HS-27A (cell line): ENCODE measurements at regions not wholly inside any gene's neighbourhood (a gene's known extent, or its start where the extent isn't known, plus 50 kb on each side); places are given as distances from the start of the nearest gene placed in this dataset.
"Not testable (repeated sequence)": the region's sequence is repeated elsewhere in the genome, so short reads cannot be mapped to it uniquely, and the experiment has no call there.

Experiments used
- DNase-seq: peaks from one replicate; pipeline ENCODE4 v3.0.0-alpha.2; 2012; ENCODE audit warnings: low read depth, missing footprints

DNA sequence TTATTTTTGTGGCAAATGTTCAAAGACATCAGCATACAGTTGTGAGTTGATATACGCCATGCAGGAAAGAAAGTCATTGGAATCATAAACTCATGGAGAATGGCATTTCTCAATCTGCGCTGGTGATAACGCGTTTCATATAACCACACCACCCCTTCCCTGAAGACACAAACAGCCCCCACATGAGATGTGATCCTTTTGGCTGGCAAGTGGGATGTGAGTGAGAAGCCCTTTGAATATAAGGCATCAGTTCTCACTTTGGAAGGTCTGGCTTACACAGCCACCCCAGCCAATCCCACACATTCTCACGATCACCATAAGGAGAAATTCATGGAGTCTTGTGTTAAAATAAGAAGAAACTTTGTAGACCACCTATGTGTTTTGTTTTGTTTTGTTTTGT is 725.0 kb downstream of the PRELID2 start:
- no peak for DNase-seq

DNA sequence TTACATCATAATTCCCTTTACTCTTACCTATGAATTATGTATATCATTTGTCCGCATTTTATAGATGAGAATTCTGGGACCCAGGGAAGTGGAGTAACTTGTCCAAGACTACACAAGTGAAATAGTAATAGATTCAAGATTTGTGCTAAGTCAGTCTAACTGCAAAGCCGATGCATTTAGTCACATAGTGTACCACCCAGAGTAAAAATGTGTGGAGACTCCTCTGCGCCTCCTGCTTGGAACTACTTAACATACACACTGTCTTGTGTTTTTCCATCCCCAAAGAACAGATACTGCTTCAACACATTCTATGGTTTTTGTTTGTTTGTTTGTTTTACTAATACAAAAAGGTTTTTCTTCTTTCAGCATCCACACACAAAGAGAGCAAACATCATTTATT is 729.8 kb downstream of the PRELID2 start:
- DNase-seq = no peak

- DNase-seq = no peak
Measured at GRCh38 chr5:145104106-145104505, 731.0 kb downstream of the PRELID2 start.

DNA sequence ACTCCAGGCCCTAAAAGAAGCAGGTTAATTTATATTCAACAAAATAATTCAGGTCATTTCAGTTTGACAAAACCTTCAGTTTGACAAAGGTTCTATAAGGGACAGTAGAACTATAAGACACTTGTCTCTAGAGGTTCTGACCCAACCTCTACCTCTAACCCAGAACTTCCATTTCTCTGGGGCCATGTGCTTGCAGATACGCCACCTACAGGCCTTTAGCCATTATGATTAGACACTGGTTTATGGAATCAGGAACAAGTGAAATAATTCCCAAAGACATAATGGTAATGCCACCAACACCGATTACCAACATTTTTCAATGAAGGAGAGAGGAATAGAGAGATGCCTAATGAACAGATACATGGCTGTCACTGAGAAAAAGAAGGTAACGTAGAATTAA is 733.9 kb downstream of the PRELID2 start:
- DNase-seq = no peak

- DNase-seq = no peak
Measured at GRCh38 chr5:145090115-145090514, 745.0 kb downstream of the PRELID2 start.

DNA sequence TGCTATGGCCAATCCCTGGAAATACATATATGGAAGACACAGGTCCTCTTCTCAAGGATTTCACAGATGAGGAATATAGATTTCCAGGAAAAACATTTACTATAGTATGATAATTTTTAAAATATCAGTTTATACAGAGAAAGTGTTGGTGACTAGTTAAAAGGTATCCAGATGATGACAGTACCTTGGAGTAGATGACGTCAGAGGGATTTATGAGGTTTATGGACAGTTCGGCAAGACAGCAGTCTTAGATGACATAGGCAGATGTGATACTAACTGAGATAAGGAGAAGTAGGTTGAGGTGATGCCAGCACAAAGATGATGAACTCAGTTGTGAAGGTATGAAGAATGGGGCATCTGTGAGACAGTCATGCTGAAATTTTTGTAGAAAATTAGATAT is 750.3 kb downstream of the PRELID2 start:
- DNase-seq = no peak

DNA sequence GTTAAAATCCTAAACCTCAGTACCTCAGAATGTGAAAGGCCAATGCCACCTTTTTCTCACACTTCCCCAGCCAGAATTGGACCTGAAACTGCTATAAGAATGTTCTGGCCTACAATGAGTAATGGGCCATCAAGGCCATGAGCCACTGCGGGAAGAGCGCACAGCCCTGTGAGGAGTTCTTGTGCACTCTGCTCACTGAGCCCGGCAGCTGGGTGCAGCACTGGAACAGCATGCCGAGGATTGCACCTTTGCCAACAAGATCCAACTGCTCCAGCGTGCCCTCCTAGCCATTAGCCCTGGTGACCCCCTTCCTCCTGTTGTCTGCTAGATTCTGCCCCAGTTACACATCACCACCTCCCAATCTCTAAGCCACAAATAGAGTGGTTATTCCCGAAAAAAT is 758.1 kb downstream of the PRELID2 start:
- no peak for DNase-seq

- DNase-seq = no peak
Measured at GRCh38 chr5:145076040-145076439, 759.1 kb downstream of the PRELID2 start.

- no peak for DNase-seq
Measured at GRCh38 chr5:145072889-145073288, 762.3 kb downstream of the PRELID2 start.

GRCh38 chr5:145068721-145069120 is 766.4 kb downstream of the PRELID2 start:
- DNase-seq = no peak

- DNase-seq = no peak
Measured at GRCh38 chr5:145062280-145063062, 772.7 kb downstream of the PRELID2 start.

- no peak for DNase-seq
Measured at GRCh38 chr5:145056800-145057199, 778.3 kb downstream of the PRELID2 start.

DNA sequence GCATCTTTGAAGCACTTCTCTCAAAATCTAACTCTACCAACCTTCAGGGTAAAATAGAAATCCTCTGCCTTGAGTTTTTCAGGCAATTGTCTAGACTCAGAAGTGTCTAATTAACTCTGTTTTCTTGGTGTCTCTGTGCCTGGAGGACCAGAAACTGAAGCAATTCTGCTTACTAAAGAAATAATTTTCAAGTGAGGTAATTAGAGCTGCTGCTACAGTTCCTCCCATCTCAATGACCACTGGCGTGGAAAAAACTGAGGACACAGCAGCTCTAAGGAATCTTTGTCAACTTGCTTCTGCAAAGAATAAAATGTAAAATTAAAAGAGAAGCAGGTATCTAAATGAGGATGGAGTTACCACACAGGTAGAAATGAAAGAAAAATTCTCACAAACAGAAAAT is 785.0 kb downstream of the PRELID2 start:
- DNase-seq = no peak

GRCh38 chr5:145044970-145045369 is 790.2 kb downstream of the PRELID2 start:
- DNase-seq = no peak

DNA sequence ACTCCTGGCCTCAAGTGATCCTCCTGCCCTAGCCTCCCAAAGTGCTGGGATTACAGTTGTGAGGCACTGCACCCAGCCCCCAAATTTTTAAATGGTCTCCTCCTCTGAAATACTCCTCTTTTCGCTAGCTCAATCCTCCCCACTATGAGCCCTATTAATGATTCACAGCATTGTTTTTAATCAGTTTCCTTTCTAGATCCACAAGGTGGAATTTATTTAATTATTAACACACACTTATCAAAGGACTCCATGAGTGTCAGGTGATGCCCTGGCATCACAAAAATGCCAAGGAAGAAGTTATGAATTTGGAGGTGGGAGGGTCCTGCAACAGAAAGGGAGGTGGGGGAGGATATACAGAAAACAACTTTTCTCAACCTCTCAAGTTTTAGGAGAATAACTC is 806.5 kb downstream of the PRELID2 start:
- no peak for DNase-seq

GRCh38 chr5:145027286-145027685 is 807.9 kb downstream of the PRELID2 start:
- DNase-seq = no peak

DNA sequence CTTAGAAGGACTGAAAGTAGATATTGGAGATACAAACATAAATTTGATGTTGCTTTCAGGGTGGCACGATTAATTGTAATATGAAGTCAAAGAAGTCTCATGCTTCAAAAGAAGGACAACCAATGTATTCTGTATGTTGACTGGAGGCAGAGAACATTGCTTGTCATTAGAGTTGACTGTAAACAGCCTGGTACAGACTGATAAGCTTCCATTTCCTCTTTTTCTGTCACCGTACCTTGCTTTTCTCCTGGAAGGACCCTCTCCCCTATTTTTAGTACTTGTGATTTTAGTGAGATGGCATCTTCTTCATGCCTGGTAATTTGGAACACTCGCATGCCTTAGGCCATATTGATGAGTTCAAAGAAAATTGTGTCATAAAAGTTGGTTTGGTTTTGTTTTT is 809.4 kb downstream of the PRELID2 start:
- DNase-seq = no peak

DNA sequence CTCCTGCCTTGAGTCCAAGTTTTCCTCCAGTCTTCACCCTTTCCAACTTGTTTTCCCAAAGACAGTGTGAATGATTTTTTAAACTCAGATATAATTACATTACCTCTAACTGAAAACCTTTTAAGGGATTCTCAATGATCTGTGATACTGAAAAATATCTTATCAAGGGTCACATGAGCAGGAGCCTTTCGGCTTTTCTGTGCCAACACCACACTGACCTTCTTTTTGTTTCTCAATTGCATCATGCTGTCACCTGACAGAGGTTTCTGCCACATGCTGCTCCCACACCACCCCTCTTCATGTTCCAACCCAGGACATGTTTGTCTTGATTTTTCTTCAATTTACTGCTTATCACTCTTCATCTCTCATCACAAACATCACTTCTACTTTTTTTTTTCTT is 820.0 kb downstream of the PRELID2 start:
- DNase-seq = no peak

- DNase-seq = no peak
Measured at GRCh38 chr5:145014109-145014508, 821.0 kb downstream of the PRELID2 start.

DNA sequence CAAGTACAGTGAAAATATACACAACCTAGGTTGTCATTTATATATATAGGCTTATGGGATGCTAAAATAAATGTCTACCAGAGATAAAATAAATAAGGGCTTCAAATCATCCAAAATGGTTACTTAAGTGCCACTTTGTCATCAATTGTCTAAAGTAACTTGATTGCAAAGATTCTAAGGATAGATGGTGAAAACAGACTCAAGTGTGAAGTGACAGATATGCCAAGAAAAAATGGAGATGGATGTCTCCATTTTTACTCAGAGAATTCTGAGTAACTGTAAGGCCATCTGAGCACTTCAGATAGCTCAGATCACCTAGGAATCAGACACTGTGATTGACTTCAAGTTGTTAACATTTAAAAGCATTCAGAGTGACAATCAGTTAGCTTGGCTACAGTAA is 824.3 kb downstream of the PRELID2 start:
- no peak for DNase-seq

DNA sequence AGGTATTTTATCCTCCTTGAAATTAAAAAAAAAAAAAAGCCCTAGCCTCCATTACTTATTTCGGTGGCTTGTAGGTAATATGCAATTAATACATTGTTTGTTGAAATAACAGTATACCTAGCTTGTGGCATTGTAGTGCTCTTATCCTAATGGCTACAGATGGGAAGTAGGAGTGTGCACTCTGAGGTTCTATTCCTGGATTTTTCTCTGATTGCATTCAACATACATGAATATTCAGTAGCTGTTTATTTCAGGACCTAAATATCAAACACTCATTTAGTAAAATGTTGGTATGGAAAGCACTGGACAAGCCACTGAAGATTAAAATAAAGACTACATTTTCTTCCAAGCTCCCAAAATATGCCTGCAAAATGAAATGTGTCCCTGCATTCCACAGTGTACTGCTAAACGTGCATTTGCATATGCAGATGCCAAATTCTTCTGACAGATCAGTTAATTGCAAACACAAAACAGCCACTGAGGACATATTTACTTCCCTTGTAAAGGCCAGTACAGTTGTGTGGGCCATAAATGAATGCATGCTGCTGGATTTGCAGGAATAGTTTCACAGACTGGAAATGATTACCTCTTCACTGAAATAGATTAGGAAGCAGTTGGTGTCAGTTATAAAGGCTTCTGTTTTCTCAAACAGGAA is 826.1 kb downstream of the PRELID2 start:
- DNase-seq = no peak

GRCh38 chr5:144994356-144994755 is 823.7 kb downstream of the KCTD16 start:
- DNase-seq = not testable (repeated sequence)

DNA sequence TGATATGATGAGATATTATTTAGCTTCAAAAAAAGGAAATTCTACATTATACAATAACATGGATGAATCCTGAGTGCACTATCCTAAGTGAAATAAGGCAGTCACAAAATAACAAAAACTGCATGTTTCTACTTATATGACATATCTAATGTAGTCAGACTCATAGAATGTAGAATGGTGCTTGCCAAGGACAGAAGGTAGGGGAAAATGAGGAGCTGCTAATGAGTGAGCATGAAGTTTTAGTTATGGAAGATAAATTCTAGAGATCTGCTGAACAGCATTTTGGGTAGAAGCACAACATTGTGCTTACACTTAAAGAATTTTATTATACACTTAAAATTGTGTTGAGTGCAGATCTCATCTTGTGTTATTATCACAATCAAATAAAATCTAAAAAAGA is 812.4 kb downstream of the KCTD16 start:
- DNase-seq = no peak
